CD14-positive monocyte (primary cell): ENCODE measurements at regions not wholly inside any gene's neighbourhood (a gene's known extent, or its start where the extent isn't known, plus 50 kb on each side); places are given as distances from the start of the nearest gene placed in this dataset.
"Not testable (repeated sequence)": the region's sequence is repeated elsewhere in the genome, so short reads cannot be mapped to it uniquely, and the experiment has no call there.

Experiments used
- DNase-seq, 3 donors: peaks; one replicate each; pipeline ENCODE4 v3.0.0-alpha.2; 2011 to 2022
- H2AFZ ChIP-seq: 2 replicates; pipeline ENCODE4 v1.6.0; 2012; ENCODE audit warnings: mild to moderate bottlenecking, low read depth, low read length, inconsistent platforms; ENCODE audit not compliant: insufficient read depth, poor library complexity, severe bottlenecking
- H3K27ac ChIP-seq, 2 donors: 1 replicate in 1 of 2; 2 replicates in 1 of 2; pipeline ENCODE4 v1.5.1; 2012 to 2013; ENCODE audit warnings: low read length in 2 of 2, control low read depth in 1 of 2, inconsistent platforms in 1 of 2, low read depth in 1 of 2, mild to moderate bottlenecking in 1 of 2
- H3K27me3 ChIP-seq, 2 donors: one replicate each; pipeline versions ENCODE4 v1.6.0 to v1.6.1; 2011 to 2013; ENCODE audit warnings: low read length in 2 of 2; ENCODE audit not compliant: control insufficient read depth in 2 of 2, insufficient read depth in 2 of 2
- H3K36me3 ChIP-seq, 2 donors: replicated peaks in 1 of 2; 1 replicate in 1 of 2; 2 replicates in 1 of 2; pipeline versions ENCODE4 v1.5.1 to v1.6.1; 2012 to 2013; ENCODE audit warnings: low read length in 2 of 2, control low read depth in 1 of 2, inconsistent platforms in 1 of 2, mild to moderate bottlenecking in 1 of 2; ENCODE audit not compliant: insufficient read depth in 2 of 2, control insufficient read depth in 1 of 2
- H3K4me1 ChIP-seq, 2 donors: 1 replicate in 1 of 2; 2 replicates in 1 of 2; pipeline versions ENCODE4 v1.5.1 to v1.6.1; 2012 to 2013; ENCODE audit warnings: low read length in 2 of 2, control low read depth in 1 of 2, inconsistent platforms in 1 of 2, mild to moderate bottlenecking in 1 of 2, moderate library complexity in 1 of 2; ENCODE audit not compliant: insufficient read depth in 2 of 2, control insufficient read depth in 1 of 2
- H3K4me2 ChIP-seq: replicated peaks from 2 replicates; pipeline ENCODE3; 2012; ENCODE audit warnings: low read length, moderate library complexity, mild to moderate bottlenecking; ENCODE audit not compliant: poor library complexity, severe bottlenecking; ENCODE audit errors: extremely low read depth
- H3K4me3 ChIP-seq, 3 experiments: fragments of 200-600 bp in 1 of 3; sonication (generic) in 1 of 3; replicated peaks in 1 of 3; 1 replicate in 2 of 3; 2 replicates in 1 of 3; pipeline ENCODE4 v1.5.1; 2011 to 2013; ENCODE audit warnings: low read length in 3 of 3, mild to moderate bottlenecking in 3 of 3, control low read depth in 2 of 3, low read depth in 2 of 3, inconsistent platforms in 1 of 3, moderate library complexity in 1 of 3
- H3K79me2 ChIP-seq: 2 replicates; pipeline ENCODE4 v1.6.0; 2012; ENCODE audit warnings: mild to moderate bottlenecking, control low read depth, inconsistent platforms, low read length, moderate library complexity; ENCODE audit not compliant: insufficient read depth
- H3K9ac ChIP-seq: 2 replicates; pipeline ENCODE4 v1.6.0; 2017; ENCODE audit warnings: low read length, mild to moderate bottlenecking; ENCODE audit not compliant: insufficient read depth, poor library complexity, severe bottlenecking
- H3K9me3 ChIP-seq, 2 donors: replicated peaks in 1 of 2; 1 replicate in 1 of 2; 2 replicates in 1 of 2; pipeline versions ENCODE4 v1.5.1 to v1.6.1; 2012 to 2013; ENCODE audit warnings: low read length in 2 of 2, control low read depth in 1 of 2; ENCODE audit not compliant: control insufficient read depth in 1 of 2, insufficient read depth in 1 of 2
- H4K20me1 ChIP-seq: 2 replicates; pipeline ENCODE4 v1.6.0; 2012; ENCODE audit warnings: mild to moderate bottlenecking, low read length, control low read depth, moderate library complexity; ENCODE audit not compliant: insufficient read depth
- H3K27ac Mint-ChIP-seq, 7 donors: one replicate each; pipeline ENCODE4 v1.8.0; 2020; ENCODE audit warnings: mild to moderate bottlenecking in 7 of 7, mixed read lengths in 7 of 7, moderate library complexity in 6 of 7, inconsistent platforms in 2 of 7
- H3K27me3 Mint-ChIP-seq, 3 donors: one replicate each; pipeline ENCODE4 v1.8.0; 2021 to 2022; ENCODE audit warnings: low read depth in 3 of 3, mild to moderate bottlenecking in 3 of 3, mixed read lengths in 3 of 3, moderate library complexity in 3 of 3, inconsistent platforms in 1 of 3
- H3K36me3 Mint-ChIP-seq, 2 donors: one replicate each; pipeline ENCODE4 v1.8.0; 2020; ENCODE audit warnings: mixed read lengths in 2 of 2, inconsistent platforms in 1 of 2, mild to moderate bottlenecking in 1 of 2
- H3K4me1 Mint-ChIP-seq: one replicate; pipeline ENCODE4 v1.8.0; 2020; ENCODE audit warnings: mild to moderate bottlenecking, mixed read lengths
- H3K4me3 Mint-ChIP-seq, 2 donors: one replicate each; pipeline ENCODE4 v1.8.0; 2020; ENCODE audit warnings: mild to moderate bottlenecking in 2 of 2, mixed read lengths in 2 of 2, moderate library complexity in 1 of 2
- H3K9me3 Mint-ChIP-seq, 7 donors: one replicate each; pipeline ENCODE4 v1.8.0; 2020 to 2022; ENCODE audit warnings: mixed read lengths in 7 of 7, mild to moderate bottlenecking in 6 of 7, moderate library complexity in 6 of 7, inconsistent platforms in 2 of 7
- WGBS: methylation state at CpG from one replicate; pipeline ENCODE4 v1.1.5; 2013; ENCODE audit warnings: missing lambda C conversion rate; ENCODE audit not compliant: insufficient coverage; 5-methylcytosine and 5-hydroxymethylcytosine counted together
- intact Hi-C, 2 donors: fragments of 100-400 bp; cut with micrococcal nuclease; formaldehyde crosslinking; loops; one replicate each; pipeline versions ENCODE4 v1.15.0 to v1.15.1; 2023
- TF ChIP-seq, protein P1 (sequence below): fragments of 200-600 bp; IDR thresholded peaks from one replicate; pipeline ENCODE4 v1.8.0; 2022; ENCODE audit warnings: antibody characterized with exemption, mild to moderate bottlenecking

GRCh38 chr2:2452961-2453360, 121.9 kb upstream of the MYT1L start:
- Mint-ChIP-seq H3K9me3 (peaks cover 0 to 6% (median 2%) of the 10 kb centered on the region in 7 donors), H3K27ac (no peak overlapping the region), H3K4me1 (no peaks in the 10 kb centered on the region), H3K36me3 (no peaks in the 10 kb centered on the region), H3K27me3 (peaks cover 0 to 2% (median 1%) of the 10 kb centered on the region in 3 donors), H3K4me3 (no peak overlapping the region)
- Histone ChIP-seq H4K20me1 (no peaks in the 10 kb centered on the region), H3K27me3 (no peaks in the 10 kb centered on the region), H3K79me2 (no peaks in the 10 kb centered on the region), H3K4me2 (no peak overlapping the region), H3K36me3 (no peaks in the 10 kb centered on the region), H3K4me1 (no peaks in the 10 kb centered on the region), H3K27ac (no peak overlapping the region), H3K9ac (no peak overlapping the region), H2AFZ (no peak overlapping the region), H3K4me3 (no peak overlapping the region), H3K9me3 (no peaks in the 10 kb centered on the region)
- WGBS: no CpG with 5 or more reads among the region's 4 CpGs
- DNase-seq: no peak
- intact Hi-C loops: no loop called here
- TF ChIP-seq, protein P1, sequence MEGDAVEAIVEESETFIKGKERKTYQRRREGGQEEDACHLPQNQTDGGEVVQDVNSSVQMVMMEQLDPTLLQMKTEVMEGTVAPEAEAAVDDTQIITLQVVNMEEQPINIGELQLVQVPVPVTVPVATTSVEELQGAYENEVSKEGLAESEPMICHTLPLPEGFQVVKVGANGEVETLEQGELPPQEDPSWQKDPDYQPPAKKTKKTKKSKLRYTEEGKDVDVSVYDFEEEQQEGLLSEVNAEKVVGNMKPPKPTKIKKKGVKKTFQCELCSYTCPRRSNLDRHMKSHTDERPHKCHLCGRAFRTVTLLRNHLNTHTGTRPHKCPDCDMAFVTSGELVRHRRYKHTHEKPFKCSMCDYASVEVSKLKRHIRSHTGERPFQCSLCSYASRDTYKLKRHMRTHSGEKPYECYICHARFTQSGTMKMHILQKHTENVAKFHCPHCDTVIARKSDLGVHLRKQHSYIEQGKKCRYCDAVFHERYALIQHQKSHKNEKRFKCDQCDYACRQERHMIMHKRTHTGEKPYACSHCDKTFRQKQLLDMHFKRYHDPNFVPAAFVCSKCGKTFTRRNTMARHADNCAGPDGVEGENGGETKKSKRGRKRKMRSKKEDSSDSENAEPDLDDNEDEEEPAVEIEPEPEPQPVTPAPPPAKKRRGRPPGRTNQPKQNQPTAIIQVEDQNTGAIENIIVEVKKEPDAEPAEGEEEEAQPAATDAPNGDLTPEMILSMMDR: no peak

DNA sequence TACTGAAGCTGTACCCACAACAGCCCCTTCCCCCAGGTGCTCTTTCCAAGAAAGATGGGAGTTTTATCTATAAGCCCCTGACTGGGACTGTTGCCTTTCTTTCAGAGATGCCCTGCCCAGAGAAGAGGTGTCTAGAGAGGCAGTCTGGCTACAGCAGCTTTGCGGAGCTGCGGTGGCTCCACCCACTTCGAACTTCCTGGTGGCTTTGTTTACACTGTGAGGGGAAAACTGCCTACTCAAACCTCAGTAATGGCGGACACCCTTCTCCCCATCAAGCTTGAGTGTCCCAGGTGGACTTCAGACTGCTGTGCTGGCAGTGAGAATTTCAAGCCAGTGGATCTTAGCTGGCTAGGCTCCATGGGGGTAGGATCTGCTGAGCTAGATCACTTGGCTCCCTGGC, 120.2 kb upstream of the MYT1L start:
- H3K4me3 Mint-ChIP-seq, H3K9me3 ChIP-seq, H4K20me1 ChIP-seq, H3K4me2 ChIP-seq, H3K27ac ChIP-seq, H3K27me3 Mint-ChIP-seq, intact Hi-C loops, H3K79me2 ChIP-seq, H3K4me3 ChIP-seq, H2AFZ ChIP-seq, H3K36me3 Mint-ChIP-seq, H3K9ac ChIP-seq, H3K9me3 Mint-ChIP-seq, H3K36me3 ChIP-seq, H3K4me1 ChIP-seq, H3K27me3 ChIP-seq, H3K4me1 Mint-ChIP-seq, DNase-seq, H3K27ac Mint-ChIP-seq: not testable (repeated sequence)
- no CpG with 5 or more reads among the region's 4 CpGs for WGBS
